ENCODE measurements at regions not wholly inside any gene's neighbourhood (a gene's known extent, or its start where the extent isn't known, plus 50 kb on each side); places are given as distances from the start of the nearest gene placed in this dataset.
"Not testable (repeated sequence)": the region's sequence is repeated elsewhere in the genome, so short reads cannot be mapped to it uniquely, and the experiment has no call there.

- intact Hi-C loops (cut with micrococcal nuclease): no loop called here
Measured at GRCh38 chr10:46198516-46198915, 88.3 kb upstream of the ANTXRL start.

- intact Hi-C loops (cut with micrococcal nuclease): not testable (repeated sequence)
Measured at GRCh38 chr10:46202405-46202804, 84.4 kb upstream of the ANTXRL start.

DNA sequence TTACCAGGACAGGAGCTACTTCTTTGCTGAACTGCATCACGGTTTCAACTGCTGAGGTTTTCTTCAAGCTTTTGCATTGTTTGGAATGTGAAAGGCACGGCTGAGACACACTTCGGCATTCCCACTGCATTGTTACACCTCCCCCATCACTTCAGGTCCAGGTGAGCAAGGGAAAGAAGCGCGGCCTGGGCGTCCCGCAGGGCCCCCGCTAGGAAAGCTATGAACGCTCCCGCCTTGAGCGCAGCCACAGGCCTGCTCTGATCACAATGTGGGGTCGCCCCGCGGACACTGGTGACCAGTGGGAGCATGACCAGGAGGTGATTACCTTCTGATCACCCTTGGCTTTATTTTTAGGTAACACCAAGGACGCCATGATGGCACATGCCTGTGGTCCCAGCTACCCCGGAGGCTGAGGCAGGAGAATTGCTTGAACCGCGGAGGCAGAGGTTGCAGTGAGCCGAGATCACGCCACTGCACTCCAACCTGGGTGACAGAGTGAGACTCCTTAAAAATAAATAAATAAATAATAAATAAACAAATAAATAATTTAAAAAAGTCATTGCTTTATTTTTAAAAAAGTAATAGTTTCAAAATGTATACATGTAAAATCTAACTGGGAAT, 82.2 kb upstream of the ANTXRL start:
- intact Hi-C loops (cut with micrococcal nuclease): not testable (repeated sequence)

DNA sequence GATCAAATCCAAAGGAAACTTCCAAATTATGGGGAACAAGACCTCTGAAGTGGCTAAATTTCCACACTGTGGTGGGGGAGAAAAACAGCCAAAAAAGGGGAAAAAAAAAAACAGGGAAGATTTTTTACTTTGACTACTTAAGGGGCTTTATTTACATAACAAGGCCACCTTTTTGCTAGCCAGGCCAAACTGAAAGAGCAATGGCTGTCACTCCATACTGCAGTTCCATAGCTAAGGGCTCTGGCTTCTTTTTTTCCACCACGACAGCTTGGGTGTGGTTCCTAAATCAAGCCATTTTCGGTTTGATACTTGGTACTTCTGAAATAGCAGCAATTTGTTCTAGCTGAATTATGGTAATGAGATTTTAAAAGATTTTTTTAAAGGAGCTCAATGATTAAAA, 76.4 kb upstream of the ANTXRL start:
- intact Hi-C loops (cut with micrococcal nuclease): not testable (repeated sequence)

- intact Hi-C loops (cut with micrococcal nuclease): no loop called here
Measured at GRCh38 chr10:46215426-46215825, 71.4 kb upstream of the ANTXRL start.

DNA sequence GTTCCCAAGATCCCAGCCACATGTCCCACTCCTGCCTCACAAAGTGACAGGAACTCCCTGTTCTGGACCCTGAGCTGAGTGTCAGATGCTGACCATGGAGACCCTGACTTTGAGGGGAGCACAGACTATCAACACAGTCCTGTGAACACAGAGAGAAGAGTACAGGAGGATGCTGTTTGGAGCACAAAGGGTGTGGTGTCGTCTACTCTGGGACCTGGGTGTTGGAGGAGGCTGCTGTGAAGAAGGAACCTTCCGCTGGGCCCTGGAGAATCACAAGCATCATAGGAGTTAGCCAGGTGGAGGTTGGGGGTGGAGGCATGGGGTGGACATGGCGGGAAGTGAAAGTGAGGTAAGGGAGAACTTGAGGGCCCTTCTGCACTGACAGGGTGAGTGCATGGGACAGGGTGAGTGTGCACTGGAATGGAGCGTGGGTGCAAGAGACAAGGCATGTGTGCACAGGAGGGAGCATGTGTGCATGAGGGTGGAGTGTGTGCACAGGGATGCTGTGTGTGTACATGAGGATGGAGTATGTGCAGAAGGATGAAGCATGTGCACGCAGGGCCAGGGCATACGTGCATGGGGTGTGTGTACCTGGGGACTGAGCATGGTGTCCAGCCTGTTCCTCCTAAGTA, 70.7 kb upstream of the ANTXRL start:
- intact Hi-C loops (cut with micrococcal nuclease): no loop called here

- intact Hi-C loops (cut with micrococcal nuclease): no loop called here
Measured at GRCh38 chr10:46216836-46217751, 69.7 kb upstream of the ANTXRL start.

GRCh38 chr10:46217752-46218453, 68.9 kb upstream of the ANTXRL start:
- intact Hi-C loops (cut with micrococcal nuclease): no loop called here

DNA sequence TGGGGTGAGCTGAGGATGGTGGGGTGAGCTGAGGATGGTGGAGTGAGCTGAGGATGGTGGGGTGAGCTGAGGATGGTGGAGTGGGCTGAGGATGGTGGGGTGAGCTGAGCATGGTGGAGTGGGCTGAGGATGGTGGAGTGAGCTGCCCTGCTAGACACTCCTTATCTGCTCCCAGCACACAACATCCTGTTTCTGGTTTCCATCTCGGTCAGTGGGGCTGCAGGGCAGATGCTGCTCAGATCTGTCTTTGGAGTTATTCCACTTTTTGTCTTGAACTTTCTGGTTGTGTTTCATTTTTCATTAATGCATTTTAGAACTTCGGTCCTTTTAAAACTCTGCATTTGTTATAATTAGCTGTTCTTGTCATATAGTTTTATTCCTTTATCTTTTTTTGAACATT, 67.9 kb upstream of the ANTXRL start:
- intact Hi-C loops (cut with micrococcal nuclease): no loop called here

DNA sequence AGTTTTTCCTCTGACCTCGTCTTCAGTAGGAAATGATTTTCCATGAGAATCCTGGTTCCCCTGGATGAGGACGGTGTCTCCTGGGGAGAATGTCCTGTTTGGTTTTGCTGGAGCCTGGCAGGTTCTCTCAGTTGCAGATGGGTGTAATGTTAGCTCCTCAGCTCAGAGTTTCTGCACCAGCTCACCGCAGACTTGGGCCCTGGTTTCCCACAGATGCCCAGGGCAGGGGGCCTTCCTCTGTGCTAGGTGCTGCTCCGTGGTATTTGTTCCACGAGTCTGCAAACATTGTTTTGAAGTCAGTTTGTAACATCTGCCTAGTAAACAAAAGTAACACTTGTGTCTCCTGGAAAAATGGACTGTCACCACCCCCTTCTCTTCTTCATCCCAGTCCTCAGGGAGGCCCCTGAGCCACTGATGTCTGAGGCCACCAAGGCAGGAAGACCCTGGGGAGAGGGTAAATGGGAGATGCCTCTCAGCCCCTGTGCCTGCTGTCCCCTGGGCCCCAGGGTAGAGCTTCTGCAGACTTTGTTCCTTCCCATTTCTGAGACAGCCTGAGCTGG, 67.3 kb upstream of the ANTXRL start:
- intact Hi-C loops (cut with micrococcal nuclease): not testable (repeated sequence)

DNA sequence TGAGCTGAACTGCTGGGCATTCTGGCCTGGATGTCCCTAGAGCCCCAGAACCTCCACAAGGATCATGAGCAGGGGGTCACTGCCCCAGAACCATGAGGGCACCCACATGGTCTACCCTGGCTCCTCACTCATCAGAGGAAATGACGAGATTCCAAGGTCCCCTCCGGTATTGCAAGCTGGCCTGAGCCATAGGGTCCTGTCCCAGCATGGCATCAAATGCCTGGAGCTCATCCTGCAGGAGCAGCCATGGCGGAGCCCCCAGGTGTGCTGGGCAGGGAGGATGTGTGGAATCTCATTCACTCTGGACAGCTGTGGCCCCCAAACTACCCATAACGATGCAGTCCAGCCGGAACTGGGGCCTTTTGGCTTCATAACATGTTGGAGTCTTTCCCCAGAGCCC, 66.6 kb upstream of the ANTXRL start:
- intact Hi-C loops (cut with micrococcal nuclease): loop anchor here (10.0 kb wide), 2 partner anchors 65 to 105 kb away; partner anchors contain the start of gene ANTXRL

DNA sequence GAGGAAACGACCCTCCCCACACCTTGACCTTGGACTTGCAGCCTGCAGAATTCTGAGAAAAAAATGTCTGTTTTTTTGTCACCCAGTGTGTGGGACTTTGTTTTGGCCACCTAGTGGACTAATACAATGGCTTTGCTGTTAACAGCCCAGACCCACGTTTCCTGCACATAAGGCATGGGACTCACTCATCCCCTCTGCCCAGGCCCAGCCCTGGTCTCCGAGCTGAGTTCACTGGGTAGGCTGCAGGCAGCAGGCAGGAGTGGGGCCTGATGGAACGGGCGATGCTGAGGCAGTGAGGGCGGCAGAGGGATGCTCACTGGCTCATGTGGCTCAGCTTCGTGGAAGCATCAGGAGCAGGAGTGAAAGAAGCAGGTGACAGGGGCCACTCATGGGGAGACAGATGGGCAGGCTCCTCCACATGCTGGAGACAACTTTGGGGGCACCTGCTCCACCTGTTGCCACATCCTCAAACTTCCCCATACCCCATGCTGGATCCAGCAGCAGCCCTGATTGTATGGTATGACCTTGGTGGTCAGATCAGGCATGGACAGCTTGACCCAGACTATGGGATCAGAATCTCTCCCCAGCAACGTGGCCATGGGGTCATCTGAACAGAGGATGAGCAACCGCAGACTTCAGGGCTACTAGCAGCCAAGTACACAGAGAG, 65.8 kb upstream of the ANTXRL start:
- intact Hi-C loops (cut with micrococcal nuclease): loop anchor here (10.0 kb wide), 2 partner anchors 64 to 104 kb away; partner anchors contain the start of gene ANTXRL

- intact Hi-C loops (cut with micrococcal nuclease): loop anchor here (10.0 kb wide), 2 partner anchors 62 to 102 kb away; partner anchors contain the start of gene ANTXRL
Measured at GRCh38 chr10:46222364-46222935, 64.3 kb upstream of the ANTXRL start.

DNA sequence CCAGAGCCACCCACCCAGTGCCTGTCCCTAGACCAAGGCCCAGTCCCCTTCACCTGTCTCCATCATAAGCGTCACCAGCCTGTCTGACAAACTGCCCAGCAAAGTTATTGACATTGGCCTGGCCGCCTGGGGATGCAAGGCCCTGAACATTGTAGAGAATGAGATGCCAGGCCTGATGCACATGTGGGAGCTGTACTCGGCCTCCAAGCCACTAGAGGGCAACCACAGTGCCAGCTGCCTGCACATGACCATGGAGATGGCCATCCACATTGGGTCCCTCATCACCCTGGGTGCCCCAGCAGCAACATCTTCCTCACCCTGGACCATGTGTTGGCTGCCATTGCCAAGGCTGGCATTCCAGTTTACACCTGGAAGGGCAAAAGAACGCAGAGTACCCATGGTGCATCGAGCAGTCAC, 63.7 kb upstream of the ANTXRL start:
- intact Hi-C loops (cut with micrococcal nuclease): loop anchor here (10.0 kb wide), 2 partner anchors 62 to 102 kb away; partner anchors contain the start of gene ANTXRL

DNA sequence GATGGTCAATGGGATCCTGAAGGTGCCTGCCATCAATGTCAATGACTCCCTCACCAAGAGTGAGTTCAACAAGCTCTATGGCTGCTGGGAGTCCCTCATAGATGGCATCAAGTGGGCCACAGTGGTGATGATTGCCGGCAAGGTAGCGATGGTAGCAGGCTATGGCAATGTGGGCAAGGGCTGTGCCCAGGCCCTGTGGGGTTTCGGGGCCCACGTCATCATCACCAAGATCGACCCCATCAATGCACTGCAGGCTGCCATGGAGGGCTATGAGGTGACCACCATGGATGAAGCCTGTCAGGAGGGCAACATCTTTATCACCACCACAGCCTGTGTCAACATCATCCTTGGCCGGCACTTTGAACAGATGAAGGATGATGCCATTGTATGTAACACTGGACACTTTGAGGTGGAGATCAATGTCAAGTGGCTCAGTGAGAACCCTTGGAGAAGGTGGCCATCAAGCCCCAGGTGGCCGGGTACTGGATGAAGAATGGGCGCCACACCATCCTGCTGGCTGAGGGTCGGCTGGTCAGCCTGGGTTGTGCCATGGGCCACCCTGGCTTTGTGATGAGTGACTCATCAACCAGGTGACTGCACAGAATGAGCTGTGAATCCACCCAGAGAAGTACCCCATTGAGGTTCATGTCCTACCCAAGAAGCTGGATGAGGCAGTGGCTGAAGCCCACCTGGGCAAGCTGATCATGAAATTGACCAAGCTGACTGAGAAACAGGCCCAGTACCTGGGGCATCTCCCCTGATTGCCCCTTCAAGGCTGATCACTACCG, 63.0 kb upstream of the ANTXRL start:
- intact Hi-C loops (cut with micrococcal nuclease): loop anchor here (10.0 kb wide), 2 partner anchors 61 to 101 kb away; partner anchors contain the start of gene ANTXRL

- intact Hi-C loops (cut with micrococcal nuclease): loop anchor here (10.0 kb wide), 2 partner anchors 60 to 100 kb away; partner anchors contain the start of gene ANTXRL
Measured at GRCh38 chr10:46224414-46224682, 62.4 kb upstream of the ANTXRL start.

GRCh38 chr10:46225597-46225996, 61.2 kb upstream of the ANTXRL start:
- intact Hi-C loops (cut with micrococcal nuclease): loop anchor here (10.0 kb wide), 2 partner anchors 59 to 99 kb away; partner anchors contain the start of gene ANTXRL

DNA sequence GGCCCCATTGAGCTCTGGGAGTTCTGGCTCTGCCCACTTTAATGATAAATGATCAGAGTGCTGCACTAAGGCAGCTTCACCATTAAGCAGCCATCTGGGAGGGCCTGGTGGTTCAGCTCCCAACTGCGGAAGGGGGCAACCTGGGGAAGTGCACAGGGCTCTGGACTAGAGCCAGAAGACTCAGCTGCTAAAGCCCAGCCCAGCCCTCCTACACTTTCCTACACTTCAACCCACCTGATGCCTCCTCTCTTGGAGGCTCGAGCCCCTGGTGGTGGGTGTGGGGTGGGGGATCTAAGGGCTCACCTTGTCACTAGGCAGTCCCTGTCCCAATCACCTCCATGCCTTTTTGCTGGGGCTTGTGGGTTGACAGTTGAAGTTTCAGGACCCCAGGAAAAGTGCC, 60.6 kb upstream of the ANTXRL start:
- intact Hi-C loops (cut with micrococcal nuclease): loop anchor here (10.0 kb wide), 2 partner anchors 59 to 99 kb away; partner anchors contain the start of gene ANTXRL

All from T-helper 2 cell treated with Interferon-gamma antibody and Interleukin-4, amounts not matched to agents 100 ng/mL and 5 ng/mL, for 36 hours (primary cell).